Endothelial cell of umbilical vein (primary cell): ENCODE measurements at regions not wholly inside any gene's neighbourhood (a gene's known extent, or its start where the extent isn't known, plus 50 kb on each side); places are given as distances from the start of the nearest gene placed in this dataset.

ENCODE experiments used
- BruUV-seq: library from RNA; stranded (reverse); fragments of 400-500 nt; replicated peaks from 2 replicates; lab custom pipeline; 2021; lab: Mats Ljungman, UMichigan
- CTCF ChIA-PET: fragments of 300-600, 350-600 bp; sonication (Branson Sonifier 250); formaldehyde crosslinking; loops from one replicate; lab custom pipeline; 2021; ENCODE audit warnings: antibody characterized with exemption, inconsistent platforms; lab: Charles Lee
- POLR2A ChIA-PET: fragments of 300-600, 350-600 bp; sonication (Branson Sonifier 250); formaldehyde crosslinking; loops from one replicate; lab custom pipeline; 2021; ENCODE audit warnings: antibody characterized with exemption, inconsistent platforms; lab: Charles Lee
- DNase-seq: peaks from one replicate; pipeline ENCODE4 v3.0.0-alpha.2; 2011; ENCODE audit warnings: low read depth, low spot score
- FAIRE-seq: peaks from 2 replicates; lab custom pipeline; 2011; peaks lifted over from hg19 to GRCh38; lab: Jason Lieb, UNC
- H2AFZ ChIP-seq: 2 replicates; pipeline ENCODE4 v1.6.0; 2012; ENCODE audit warnings: low read depth, low read length, control low read depth, inconsistent platforms
- H3K27ac ChIP-seq: 2 replicates; pipeline ENCODE4 v1.5.1; 2011; ENCODE audit warnings: low read depth, mild to moderate bottlenecking, control low read depth, low read length, moderate library complexity; ENCODE audit not compliant: insufficient read depth
- H3K27me3 ChIP-seq, 2 experiments: 2 replicates each; pipeline versions ENCODE4 v1.6.0 to v1.6.1; 2011; ENCODE audit warnings: low read length in 2 of 2, mixed read lengths in 1 of 2; ENCODE audit not compliant: control insufficient read depth in 2 of 2, insufficient read depth in 2 of 2
- H3K36me3 ChIP-seq, 2 experiments: 2 replicates in 1 of 2; 3 replicates in 1 of 2; pipeline ENCODE4 v1.5.1; 2011; ENCODE audit warnings: low read length in 2 of 2, mild to moderate bottlenecking in 1 of 2, moderate library complexity in 1 of 2; ENCODE audit not compliant: control insufficient read depth in 2 of 2, insufficient read depth in 2 of 2; ENCODE audit errors: extremely low read depth in 1 of 2
- H3K4me1 ChIP-seq: 3 replicates; pipeline ENCODE4 v1.5.1; 2011; ENCODE audit warnings: mild to moderate bottlenecking, low read length; ENCODE audit not compliant: control insufficient read depth, insufficient read depth; ENCODE audit errors: extremely low read depth
- H3K4me2 ChIP-seq: 2 replicates; pipeline ENCODE4 v1.6.1; 2011; ENCODE audit warnings: low read length, control low read depth, mixed read lengths; ENCODE audit not compliant: insufficient read depth
- H3K4me3 ChIP-seq, 3 experiments: fragments of 200-600 bp in 1 of 3; sonication (generic), shearing (Covaris generic) in 1 of 3; replicated peaks in 1 of 3; 2 replicates each; pipeline ENCODE4 v1.5.1; 2011 to 2016; ENCODE audit warnings: control low read depth in 3 of 3, low read length in 3 of 3, mild to moderate bottlenecking in 2 of 3, inconsistent platforms in 1 of 3, low read depth in 1 of 3, moderate library complexity in 1 of 3; ENCODE audit not compliant: insufficient read depth in 1 of 3
- H3K79me2 ChIP-seq: 2 replicates; pipeline ENCODE4 v1.6.0; 2012; ENCODE audit warnings: low read length, inconsistent platforms; ENCODE audit not compliant: control insufficient read depth, insufficient read depth
- H3K9ac ChIP-seq: replicated peaks from 2 replicates; pipeline ENCODE3; 2011; ENCODE audit warnings: low read length, control low read depth; ENCODE audit not compliant: insufficient read depth; ENCODE audit errors: extremely low read depth
- H3K9me1 ChIP-seq: replicated peaks from 3 replicates; pipeline ENCODE4 v1.6.0; 2011; ENCODE audit warnings: mild to moderate bottlenecking, low read length; ENCODE audit not compliant: control insufficient read depth, insufficient read depth; ENCODE audit errors: extremely low read depth
- H3K9me3 ChIP-seq: replicated peaks from 2 replicates; pipeline ENCODE4 v1.5.1; 2012; ENCODE audit warnings: low read length, inconsistent platforms; ENCODE audit not compliant: control insufficient read depth, insufficient read depth
- H4K20me1 ChIP-seq: replicated peaks from 2 replicates; pipeline ENCODE3; 2011; ENCODE audit warnings: mild to moderate bottlenecking, low read length; ENCODE audit not compliant: control insufficient read depth, insufficient read depth; ENCODE audit errors: extremely low read depth
- EZH2 ChIP-seq: IDR thresholded peaks from 2 replicates; pipeline ENCODE4 v1.6.1; 2012; ENCODE audit warnings: borderline replicate concordance, low read depth, mild to moderate bottlenecking, moderate library complexity, low read length, inconsistent platforms; ENCODE audit not compliant: severe bottlenecking
- FOS ChIP-seq: IDR thresholded peaks from 2 replicates; pipeline ENCODE4 v1.6.1; 2011; ENCODE audit warnings: mild to moderate bottlenecking, low read length, moderate library complexity, borderline replicate concordance; ENCODE audit not compliant: insufficient read depth
- GATA2 ChIP-seq: IDR thresholded peaks from 2 replicates; pipeline ENCODE4 v1.7.0; 2011; ENCODE audit warnings: low read depth, mild to moderate bottlenecking, moderate library complexity, mixed read lengths, low read length; ENCODE audit not compliant: insufficient read length, insufficient read depth
- JUN ChIP-seq: IDR thresholded peaks from 2 replicates; pipeline ENCODE4 v1.6.1; 2011; ENCODE audit warnings: borderline replicate concordance, low read depth; ENCODE audit not compliant: insufficient read length, insufficient read depth
- MYC ChIP-seq: IDR thresholded peaks from one replicate; pipeline ENCODE4 v1.6.1; 2011; ENCODE audit warnings: mild to moderate bottlenecking, low read depth, low read length
- POLR2A ChIP-seq: IDR thresholded peaks from 2 replicates; pipeline ENCODE4 v1.6.1; 2012; ENCODE audit warnings: low read depth, mild to moderate bottlenecking, control low read depth, low read length
- POLR2AphosphoS5 ChIP-seq: IDR thresholded peaks from 2 replicates; pipeline ENCODE4 v1.6.1; 2012; ENCODE audit warnings: low read depth, mild to moderate bottlenecking, control low read depth, low read length, moderate library complexity; ENCODE audit not compliant: insufficient read depth
- dilution Hi-C: fragments of 300-500 bp; cut with MboI; formaldehyde crosslinking; loops from one replicate; pipeline ENCODE4 v1.15.0; 2019; ENCODE audit warnings: low sequenced_read_pairs; ENCODE audit not compliant: extremely low pct_ligation_motif_present
- intact Hi-C: fragments of 100-400 bp; cut with micrococcal nuclease; formaldehyde crosslinking; loops from one replicate; pipeline ENCODE4 v1.10.0; 2022
- TF ChIP-seq, protein P1 (sequence below), 2 donors: IDR thresholded peaks; 1 replicate in 1 of 2; 2 replicates in 1 of 2; pipeline ENCODE4 v1.5.1; 2011; ENCODE audit warnings: low read length in 2 of 2, mild to moderate bottlenecking in 2 of 2, moderate library complexity in 2 of 2, control low read depth in 1 of 2, inconsistent platforms in 1 of 2, low read depth in 1 of 2; ENCODE audit not compliant: insufficient read depth in 1 of 2; ENCODE audit errors: extremely low read depth in 1 of 2
- TF ChIP-seq, protein P2 (sequence below): IDR thresholded peaks from 2 replicates; pipeline ENCODE4 v1.6.1; 2011; ENCODE audit not compliant: insufficient read depth, insufficient read length

DNA sequence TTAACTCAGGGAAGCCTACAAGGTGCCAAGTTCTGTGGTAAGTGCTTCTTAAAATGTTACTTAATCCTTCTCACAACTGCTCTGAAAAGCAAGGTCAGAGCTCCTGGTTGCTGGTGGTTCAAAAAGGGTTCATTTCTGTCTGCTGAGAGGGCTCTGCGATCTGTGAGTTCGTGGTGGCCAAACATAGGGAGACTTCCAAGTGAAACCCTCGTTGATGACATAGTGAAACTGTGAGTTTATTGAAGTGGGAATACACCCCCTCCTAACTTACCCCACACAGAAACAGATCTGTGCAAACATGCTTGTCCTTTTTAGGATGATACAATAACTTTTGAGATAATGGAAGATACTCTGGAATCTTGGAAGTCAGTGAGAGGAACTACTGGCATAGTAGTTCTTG is 164.8 kb upstream of the PGRMC2 start:
- DNase-seq: no peak
- dilution Hi-C loops: no loop called here
- no peaks in the 10 kb centered on the region for H3K36me3 ChIP-seq
- CTCF ChIA-PET: interaction anchor here (1.6 to 4.9 kb wide), 6 partner anchors 101 to 410 kb away, joined by 7 to 60 read pairs (median 34); partner anchors contain the start of gene JADE1
- no peaks in the 10 kb centered on the region for H3K79me2 ChIP-seq
- H3K27ac ChIP-seq: no peak overlapping the region
- H2AFZ ChIP-seq: no peak overlapping the region
- H3K9ac ChIP-seq: no peak overlapping the region
- H4K20me1 ChIP-seq: no peaks in the 10 kb centered on the region
- H3K4me3 ChIP-seq: no peak overlapping the region
- BruUV-seq: no TSS peak
- intact Hi-C loops: loop anchor here (5.0 kb wide), 1 partner anchor 640 kb away; the partner anchor contains the start of gene SCLT1
- no peak overlapping the region for H3K4me2 ChIP-seq
- H3K4me1 ChIP-seq: peaks cover 17% of the 10 kb centered on the region
- H3K27me3 ChIP-seq: no peaks in the 10 kb centered on the region
- no peaks in the 10 kb centered on the region for H3K9me3 ChIP-seq
- POLR2A ChIA-PET: no interaction called here
- FAIRE-seq: no peak
- TF ChIP-seq GATA2 (no peak), MYC (no peak), FOS (no peak), JUN (no peak), EZH2 (no peak), POLR2AphosphoS5 (no peak), POLR2A (no peak)
- TF ChIP-seq, protein P1, sequence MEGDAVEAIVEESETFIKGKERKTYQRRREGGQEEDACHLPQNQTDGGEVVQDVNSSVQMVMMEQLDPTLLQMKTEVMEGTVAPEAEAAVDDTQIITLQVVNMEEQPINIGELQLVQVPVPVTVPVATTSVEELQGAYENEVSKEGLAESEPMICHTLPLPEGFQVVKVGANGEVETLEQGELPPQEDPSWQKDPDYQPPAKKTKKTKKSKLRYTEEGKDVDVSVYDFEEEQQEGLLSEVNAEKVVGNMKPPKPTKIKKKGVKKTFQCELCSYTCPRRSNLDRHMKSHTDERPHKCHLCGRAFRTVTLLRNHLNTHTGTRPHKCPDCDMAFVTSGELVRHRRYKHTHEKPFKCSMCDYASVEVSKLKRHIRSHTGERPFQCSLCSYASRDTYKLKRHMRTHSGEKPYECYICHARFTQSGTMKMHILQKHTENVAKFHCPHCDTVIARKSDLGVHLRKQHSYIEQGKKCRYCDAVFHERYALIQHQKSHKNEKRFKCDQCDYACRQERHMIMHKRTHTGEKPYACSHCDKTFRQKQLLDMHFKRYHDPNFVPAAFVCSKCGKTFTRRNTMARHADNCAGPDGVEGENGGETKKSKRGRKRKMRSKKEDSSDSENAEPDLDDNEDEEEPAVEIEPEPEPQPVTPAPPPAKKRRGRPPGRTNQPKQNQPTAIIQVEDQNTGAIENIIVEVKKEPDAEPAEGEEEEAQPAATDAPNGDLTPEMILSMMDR (IDR thresholded peaks at IDR 0.05; ENCODE audit: extremely low read depth in 1 of 2, insufficient read depth in 1 of 2, low read depth in 1 of 2, low read length in 2 of 2): no peak
- TF ChIP-seq, protein P2, sequence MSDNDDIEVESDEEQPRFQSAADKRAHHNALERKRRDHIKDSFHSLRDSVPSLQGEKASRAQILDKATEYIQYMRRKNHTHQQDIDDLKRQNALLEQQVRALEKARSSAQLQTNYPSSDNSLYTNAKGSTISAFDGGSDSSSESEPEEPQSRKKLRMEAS: no peak
- no peaks in the 10 kb centered on the region for H3K9me1 ChIP-seq
